Prostate gland (tissue), 2 donors: ENCODE measurements at regions not wholly inside any gene's neighbourhood (a gene's known extent, or its start where the extent isn't known, plus 50 kb on each side); places are given as distances from the start of the nearest gene placed in this dataset.

Experiments
- POLR2A ChIP-seq: fragments of 450-650 bp; IDR thresholded peaks from one replicate; pipeline ENCODE4 v1.6.1; 2016; ENCODE audit warnings: antibody characterized with exemption, mild to moderate bottlenecking
- TF ChIP-seq, protein P1 (sequence below), 4 experiments: fragments of 200-600 bp in 2 of 4; fragments of 450-650 bp in 2 of 4; sonication (generic) in 2 of 4; IDR thresholded peaks; 1 replicate in 3 of 4; 2 replicates in 1 of 4; pipeline ENCODE4 v1.5.1; 2016 to 2019; ENCODE audit warnings: antibody characterized with exemption in 4 of 4, mild to moderate bottlenecking in 2 of 4, moderate library complexity in 2 of 4

DNA sequence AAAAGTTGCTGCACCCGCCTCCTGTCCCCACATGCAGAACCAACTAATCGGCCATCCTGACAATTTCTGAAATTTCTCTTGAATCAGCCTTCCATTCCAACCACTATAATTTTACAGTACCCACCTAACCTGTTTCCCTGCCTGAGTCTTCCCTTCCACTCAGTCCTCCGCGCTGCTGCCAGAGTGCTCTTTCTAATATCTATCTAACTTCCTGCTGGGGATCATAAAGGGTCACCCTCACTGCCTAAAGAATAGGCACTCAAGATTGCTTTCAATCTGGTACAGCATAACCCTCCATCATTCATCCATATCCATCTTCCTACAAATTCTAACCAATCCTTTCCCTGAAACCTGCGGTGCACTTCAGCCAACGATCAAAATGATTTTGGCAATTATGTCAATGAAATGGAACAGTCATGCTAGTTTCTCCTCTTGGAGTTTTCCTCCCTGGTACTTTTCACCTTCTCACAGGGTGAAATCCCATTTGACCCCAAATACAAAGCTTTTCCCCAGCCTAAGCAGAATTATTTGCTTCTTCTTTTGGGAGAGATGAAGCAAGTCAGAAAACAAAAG, 117.5 kb upstream of the BEND6 start:
- TF ChIP-seq, protein P1, sequence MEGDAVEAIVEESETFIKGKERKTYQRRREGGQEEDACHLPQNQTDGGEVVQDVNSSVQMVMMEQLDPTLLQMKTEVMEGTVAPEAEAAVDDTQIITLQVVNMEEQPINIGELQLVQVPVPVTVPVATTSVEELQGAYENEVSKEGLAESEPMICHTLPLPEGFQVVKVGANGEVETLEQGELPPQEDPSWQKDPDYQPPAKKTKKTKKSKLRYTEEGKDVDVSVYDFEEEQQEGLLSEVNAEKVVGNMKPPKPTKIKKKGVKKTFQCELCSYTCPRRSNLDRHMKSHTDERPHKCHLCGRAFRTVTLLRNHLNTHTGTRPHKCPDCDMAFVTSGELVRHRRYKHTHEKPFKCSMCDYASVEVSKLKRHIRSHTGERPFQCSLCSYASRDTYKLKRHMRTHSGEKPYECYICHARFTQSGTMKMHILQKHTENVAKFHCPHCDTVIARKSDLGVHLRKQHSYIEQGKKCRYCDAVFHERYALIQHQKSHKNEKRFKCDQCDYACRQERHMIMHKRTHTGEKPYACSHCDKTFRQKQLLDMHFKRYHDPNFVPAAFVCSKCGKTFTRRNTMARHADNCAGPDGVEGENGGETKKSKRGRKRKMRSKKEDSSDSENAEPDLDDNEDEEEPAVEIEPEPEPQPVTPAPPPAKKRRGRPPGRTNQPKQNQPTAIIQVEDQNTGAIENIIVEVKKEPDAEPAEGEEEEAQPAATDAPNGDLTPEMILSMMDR (IDR thresholded peaks at IDR 0.05): no peak
- TF ChIP-seq POLR2A: no peak
